ENCODE measurements at regions not wholly inside any gene's neighbourhood (a gene's known extent, or its start where the extent isn't known, plus 50 kb on each side); places are given as distances from the start of the nearest gene placed in this dataset.

GRCh38 chr12:59486827-59487226 is 109.0 kb upstream of the SLC16A7 start:
- intact Hi-C loops (cut with micrococcal nuclease), result no loop called here
- H3K36me3 ChIP-seq (ENCODE audit: control insufficient read depth in 1 of 2, insufficient read depth in 2 of 2, low read length in 2 of 2), result no peaks in the 10 kb centered on the region
- no peak overlapping the region for H3K4me3 ChIP-seq (replicated peaks in 1 of 2; ENCODE audit: low read depth in 1 of 2, low read length in 2 of 2)
- TF ChIP-seq YY1 (IDR thresholded peaks at IDR 0.05; ENCODE audit: extremely low read depth, insufficient replicate concordance, low read depth, low read length), result no peak
- no peak for TF ChIP-seq POLR2A (IDR thresholded peaks at IDR 0.05; ENCODE audit: borderline replicate concordance, extremely low read depth, insufficient read depth, insufficient read length)
- TF ChIP-seq FOSL1 (IDR thresholded peaks at IDR 0.05; ENCODE audit: low read depth), result no peak
- TF ChIP-seq, protein P1, sequence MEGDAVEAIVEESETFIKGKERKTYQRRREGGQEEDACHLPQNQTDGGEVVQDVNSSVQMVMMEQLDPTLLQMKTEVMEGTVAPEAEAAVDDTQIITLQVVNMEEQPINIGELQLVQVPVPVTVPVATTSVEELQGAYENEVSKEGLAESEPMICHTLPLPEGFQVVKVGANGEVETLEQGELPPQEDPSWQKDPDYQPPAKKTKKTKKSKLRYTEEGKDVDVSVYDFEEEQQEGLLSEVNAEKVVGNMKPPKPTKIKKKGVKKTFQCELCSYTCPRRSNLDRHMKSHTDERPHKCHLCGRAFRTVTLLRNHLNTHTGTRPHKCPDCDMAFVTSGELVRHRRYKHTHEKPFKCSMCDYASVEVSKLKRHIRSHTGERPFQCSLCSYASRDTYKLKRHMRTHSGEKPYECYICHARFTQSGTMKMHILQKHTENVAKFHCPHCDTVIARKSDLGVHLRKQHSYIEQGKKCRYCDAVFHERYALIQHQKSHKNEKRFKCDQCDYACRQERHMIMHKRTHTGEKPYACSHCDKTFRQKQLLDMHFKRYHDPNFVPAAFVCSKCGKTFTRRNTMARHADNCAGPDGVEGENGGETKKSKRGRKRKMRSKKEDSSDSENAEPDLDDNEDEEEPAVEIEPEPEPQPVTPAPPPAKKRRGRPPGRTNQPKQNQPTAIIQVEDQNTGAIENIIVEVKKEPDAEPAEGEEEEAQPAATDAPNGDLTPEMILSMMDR (IDR thresholded peaks at IDR 0.05 in 2 of 3, conservative IDR thresholded peaks at IDR 0.05 in 1 of 3; ENCODE audit: borderline replicate concordance in 1 of 3, insufficient read depth in 1 of 3, low read depth in 2 of 3, low read length in 2 of 3), result no peak
- no peak for TF ChIP-seq EZH2phosphoT487 (IDR thresholded peaks at IDR 0.05; ENCODE audit: borderline replicate concordance)
- TF ChIP-seq ZNF274 (IDR thresholded peaks at IDR 0.05; ENCODE audit: low read depth, low read length), result no peak
- TF ChIP-seq, protein P2, sequence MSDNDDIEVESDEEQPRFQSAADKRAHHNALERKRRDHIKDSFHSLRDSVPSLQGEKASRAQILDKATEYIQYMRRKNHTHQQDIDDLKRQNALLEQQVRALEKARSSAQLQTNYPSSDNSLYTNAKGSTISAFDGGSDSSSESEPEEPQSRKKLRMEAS (IDR thresholded peaks at IDR 0.05), result no peak
- no peak for TF ChIP-seq ZFX (IDR thresholded peaks at IDR 0.05)
- no peak for TF ChIP-seq EZH2 (IDR thresholded peaks at IDR 0.05)
- TF ChIP-seq EGR1 (IDR thresholded peaks at IDR 0.05; ENCODE audit: low read depth), result no peak
- no peak for TF ChIP-seq ELF1 (IDR thresholded peaks at IDR 0.05; ENCODE audit: borderline replicate concordance, low read depth)
- TF ChIP-seq SP1 (IDR thresholded peaks at IDR 0.05; ENCODE audit: low read depth), result no peak
- H3K9me2 ChIP-seq (ENCODE audit: insufficient read depth), result no peaks in the 10 kb centered on the region
- POLR2A ChIA-PET, result no interaction called here
- H3K79me2 ChIP-seq (ENCODE audit: insufficient read depth, low read length), result no peaks in the 10 kb centered on the region
- no peak overlapping the region for H2AFZ ChIP-seq (ENCODE audit: low read depth, low read length, poor library complexity, severe bottlenecking)
- ATAC-seq, result no peak
- no peak overlapping the region for H3K4me2 ChIP-seq (ENCODE audit: low read length)
- no peaks in the 10 kb centered on the region for H4K20me1 ChIP-seq (ENCODE audit: insufficient read depth)
- no peak for DNase-seq (ENCODE audit: low read depth, low spot score)
- no peaks in the 10 kb centered on the region for H3K9me3 ChIP-seq (ENCODE audit: control insufficient read depth in 1 of 2, insufficient read depth in 1 of 2, low read depth in 1 of 2, low read length in 2 of 2)
- H3K4me1 ChIP-seq (ENCODE audit: control insufficient read depth in 1 of 2, insufficient read depth in 2 of 2, low read length in 2 of 2), result no peaks in the 10 kb centered on the region
- H3K27me3 ChIP-seq (ENCODE audit: insufficient read depth, low read length), result no peaks in the 10 kb centered on the region
- H3K27ac ChIP-seq (ENCODE audit: low read depth, low read length), result no peak overlapping the region
- no peak overlapping the region for H3K9ac ChIP-seq (ENCODE audit: low read length)
- RAD21 ChIA-PET (ENCODE audit: low non-redundant PET in 1 of 2, low total read pairs in 2 of 2, uncharacterized antibody in 2 of 2, unreplicated experiment in 2 of 2), result no interaction called here
- CTCF ChIA-PET, result no interaction called here
- BruUV-seq (replicated peaks), result no TSS peak
